ENCODE measurements at regions not wholly inside any gene's neighbourhood (a gene's known extent, or its start where the extent isn't known, plus 50 kb on each side); places are given as distances from the start of the nearest gene placed in this dataset.

DNA sequence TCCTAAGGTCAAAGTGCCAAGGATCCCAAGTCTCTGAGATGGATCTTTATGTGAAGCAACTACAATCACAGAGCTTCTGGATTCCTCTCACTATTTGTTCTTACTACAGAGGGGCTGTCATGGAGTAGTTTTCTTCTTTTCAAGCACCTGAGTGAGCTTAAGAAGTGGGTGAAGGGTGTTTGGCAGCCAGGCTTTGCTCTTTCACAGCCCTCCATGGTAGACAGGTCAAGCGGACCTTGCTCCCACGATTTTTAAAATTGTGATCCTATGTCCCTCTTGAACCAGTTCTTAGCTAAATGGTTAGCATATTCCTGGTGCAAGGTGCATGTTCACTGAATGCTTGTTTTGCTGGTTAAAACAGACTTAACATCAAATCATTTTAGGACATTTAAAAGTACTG is 332.2 kb downstream of the GADD45G start:
- Histone ChIP-seq H3K27ac (ENCODE audit: low read depth, low read length, poor library complexity, severe bottlenecking) (no peak overlapping the region), H3K27me3 (replicated peaks; ENCODE audit: insufficient read depth, low read depth, low read length, poor library complexity) (peaks cover 6% of the 10 kb centered on the region), H3K36me3 (ENCODE audit: insufficient read depth, low read length, poor library complexity, severe bottlenecking) (no peaks in the 10 kb centered on the region), H3K4me3 (ENCODE audit: low read depth, low read length, poor library complexity, severe bottlenecking) (no peak overlapping the region), H3K9me3 (ENCODE audit: low read depth, low read length, poor library complexity, severe bottlenecking) (no peaks in the 10 kb centered on the region), H3K4me1 (ENCODE audit: insufficient read depth, low read length, poor library complexity, severe bottlenecking) (no peaks in the 10 kb centered on the region)
- intact Hi-C loops (cut with micrococcal nuclease; ENCODE audit: unreplicated experiment), result no loop called here
- POLR2A ChIA-PET (ENCODE audit: low non-redundant PET), result no interaction called here
- BruUV-seq (replicated peaks), result no TSS peak
- TF ChIP-seq, protein P1, sequence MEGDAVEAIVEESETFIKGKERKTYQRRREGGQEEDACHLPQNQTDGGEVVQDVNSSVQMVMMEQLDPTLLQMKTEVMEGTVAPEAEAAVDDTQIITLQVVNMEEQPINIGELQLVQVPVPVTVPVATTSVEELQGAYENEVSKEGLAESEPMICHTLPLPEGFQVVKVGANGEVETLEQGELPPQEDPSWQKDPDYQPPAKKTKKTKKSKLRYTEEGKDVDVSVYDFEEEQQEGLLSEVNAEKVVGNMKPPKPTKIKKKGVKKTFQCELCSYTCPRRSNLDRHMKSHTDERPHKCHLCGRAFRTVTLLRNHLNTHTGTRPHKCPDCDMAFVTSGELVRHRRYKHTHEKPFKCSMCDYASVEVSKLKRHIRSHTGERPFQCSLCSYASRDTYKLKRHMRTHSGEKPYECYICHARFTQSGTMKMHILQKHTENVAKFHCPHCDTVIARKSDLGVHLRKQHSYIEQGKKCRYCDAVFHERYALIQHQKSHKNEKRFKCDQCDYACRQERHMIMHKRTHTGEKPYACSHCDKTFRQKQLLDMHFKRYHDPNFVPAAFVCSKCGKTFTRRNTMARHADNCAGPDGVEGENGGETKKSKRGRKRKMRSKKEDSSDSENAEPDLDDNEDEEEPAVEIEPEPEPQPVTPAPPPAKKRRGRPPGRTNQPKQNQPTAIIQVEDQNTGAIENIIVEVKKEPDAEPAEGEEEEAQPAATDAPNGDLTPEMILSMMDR (conservative IDR thresholded peaks at IDR 0.05; ENCODE audit: low read depth, low read length), result no peak
- TF ChIP-seq EZH2 (IDR thresholded peaks at IDR 0.05; ENCODE audit: borderline replicate concordance, low read depth, low read length, poor library complexity, severe bottlenecking), result no peak
- no peak for DNase-seq (ENCODE audit: low spot score)
- CTCF ChIA-PET, result no interaction called here

- no TSS peak for BruUV-seq (replicated peaks)
- POLR2A ChIA-PET (ENCODE audit: low non-redundant PET), result no interaction called here
- DNase-seq (ENCODE audit: low spot score), result no peak
- TF ChIP-seq, protein P1 (conservative IDR thresholded peaks at IDR 0.05; ENCODE audit: low read depth, low read length), result no peak
- TF ChIP-seq EZH2 (IDR thresholded peaks at IDR 0.05; ENCODE audit: borderline replicate concordance, low read depth, low read length, poor library complexity, severe bottlenecking), result no peak
- intact Hi-C loops (cut with micrococcal nuclease; ENCODE audit: unreplicated experiment), result no loop called here
- Histone ChIP-seq H3K4me3 (ENCODE audit: low read depth, low read length, poor library complexity, severe bottlenecking) (no peak overlapping the region), H3K27me3 (replicated peaks; ENCODE audit: insufficient read depth, low read depth, low read length, poor library complexity) (peaks cover 6% of the 10 kb centered on the region), H3K27ac (ENCODE audit: low read depth, low read length, poor library complexity, severe bottlenecking) (no peak overlapping the region), H3K36me3 (ENCODE audit: insufficient read depth, low read length, poor library complexity, severe bottlenecking) (no peaks in the 10 kb centered on the region), H3K9me3 (ENCODE audit: low read depth, low read length, poor library complexity, severe bottlenecking) (no peaks in the 10 kb centered on the region), H3K4me1 (ENCODE audit: insufficient read depth, low read length, poor library complexity, severe bottlenecking) (no peaks in the 10 kb centered on the region)
- CTCF ChIA-PET, result no interaction called here
Measured at GRCh38 chr9:89939181-89939580, 334.4 kb downstream of the GADD45G start.

GRCh38 chr9:89939626-89940292 is 334.9 kb downstream of the GADD45G start:
- ChIA-PET CTCF (no interaction called here), POLR2A (ENCODE audit: low non-redundant PET) (no interaction called here)
- Histone ChIP-seq H3K36me3 (ENCODE audit: insufficient read depth, low read length, poor library complexity, severe bottlenecking) (no peaks in the 10 kb centered on the region), H3K4me3 (ENCODE audit: low read depth, low read length, poor library complexity, severe bottlenecking) (no peak overlapping the region), H3K9me3 (ENCODE audit: low read depth, low read length, poor library complexity, severe bottlenecking) (no peaks in the 10 kb centered on the region), H3K27ac (ENCODE audit: low read depth, low read length, poor library complexity, severe bottlenecking) (no peak overlapping the region), H3K27me3 (replicated peaks; ENCODE audit: insufficient read depth, low read depth, low read length, poor library complexity) (peaks cover 6% of the 10 kb centered on the region), H3K4me1 (ENCODE audit: insufficient read depth, low read length, poor library complexity, severe bottlenecking) (no peaks in the 10 kb centered on the region)
- TF ChIP-seq, protein P1 (conservative IDR thresholded peaks at IDR 0.05; ENCODE audit: low read depth, low read length), result no peak
- no peak for TF ChIP-seq EZH2 (IDR thresholded peaks at IDR 0.05; ENCODE audit: borderline replicate concordance, low read depth, low read length, poor library complexity, severe bottlenecking)
- DNase-seq (ENCODE audit: low spot score), result no peak
- BruUV-seq (replicated peaks), result no TSS peak
- intact Hi-C loops (cut with micrococcal nuclease; ENCODE audit: unreplicated experiment), result no loop called here
